ENCODE measurements at regions not wholly inside any gene's neighbourhood (a gene's known extent, or its start where the extent isn't known, plus 50 kb on each side); places are given as distances from the start of the nearest gene placed in this dataset.

GRCh38 chr2:21658907-21659477 lies 535.2 kb downstream of the TDRD15 start:
- Histone ChIP-seq H3K27me3 (no peaks in the 10 kb centered on the region), H3K4me1 (no peaks in the 10 kb centered on the region), H3K4me3 (no peak overlapping the region), H3K9me3 (no peaks in the 10 kb centered on the region), H3K27ac (no peak overlapping the region), H3K36me3 (no peaks in the 10 kb centered on the region)
- TF ChIP-seq EP300 (IDR thresholded peaks at IDR 0.05) (no peak), CTCF (IDR thresholded peaks at IDR 0.05) (no peak), POLR2AphosphoS5 (IDR thresholded peaks at IDR 0.05) (no peak), POLR2A (IDR thresholded peaks at IDR 0.05) (no peak)
- intact Hi-C loops (cut with DNase I; ENCODE audit: low total_unique reads) = no loop called here
- no peak for DNase-seq
- WGBS, 5 donors = 70 to 82% (median 78%) methylated on average over 8 of the region's 8 CpGs

GRCh38 chr2:21664083-21664482 lies 540.3 kb downstream of the TDRD15 start:
- intact Hi-C loops (cut with DNase I; ENCODE audit: low total_unique reads) = no loop called here
- no peak for DNase-seq
- TF ChIP-seq POLR2AphosphoS5 (IDR thresholded peaks at IDR 0.05) = no peak
- no peak for TF ChIP-seq CTCF (IDR thresholded peaks at IDR 0.05)
- no peak for TF ChIP-seq EP300 (IDR thresholded peaks at IDR 0.05)
- no peak for TF ChIP-seq POLR2A (IDR thresholded peaks at IDR 0.05)
- 72 to 81% (median 79%) methylated on average over 7 of the region's 7 CpGs for WGBS, 5 donors
- Histone ChIP-seq H3K27me3 (no peaks in the 10 kb centered on the region), H3K9me3 (no peaks in the 10 kb centered on the region), H3K4me3 (no peak overlapping the region), H3K27ac (no peak overlapping the region), H3K36me3 (no peaks in the 10 kb centered on the region), H3K4me1 (no peaks in the 10 kb centered on the region)

GRCh38 chr2:21667638-21668037 lies 543.9 kb downstream of the TDRD15 start:
- Histone ChIP-seq H3K9me3 (no peaks in the 10 kb centered on the region), H3K36me3 (no peaks in the 10 kb centered on the region), H3K27ac (no peak overlapping the region), H3K4me1 (no peaks in the 10 kb centered on the region), H3K27me3 (no peaks in the 10 kb centered on the region), H3K4me3 (no peak overlapping the region)
- WGBS, 5 donors = 86 to 94% (median 88%) methylated on average over 5 of the region's 5 CpGs
- TF ChIP-seq POLR2AphosphoS5 (IDR thresholded peaks at IDR 0.05) = no peak
- TF ChIP-seq EP300 (IDR thresholded peaks at IDR 0.05) = no peak
- TF ChIP-seq CTCF (IDR thresholded peaks at IDR 0.05) = no peak
- TF ChIP-seq POLR2A (IDR thresholded peaks at IDR 0.05) = no peak
- intact Hi-C loops (cut with DNase I; ENCODE audit: low total_unique reads) = no loop called here
- DNase-seq = no peak

- no peak for DNase-seq
- H3K4me1 ChIP-seq = no peaks in the 10 kb centered on the region
- no peaks in the 10 kb centered on the region for H3K27me3 ChIP-seq
- intact Hi-C loops (cut with DNase I; ENCODE audit: low total_unique reads) = no loop called here
- WGBS, 5 donors = 64 to 81% (median 74%) methylated on average over 5 of the region's 5 CpGs
- TF ChIP-seq CTCF (IDR thresholded peaks at IDR 0.05) (no peak), EP300 (IDR thresholded peaks at IDR 0.05) (no peak), POLR2AphosphoS5 (IDR thresholded peaks at IDR 0.05) (no peak), POLR2A (IDR thresholded peaks at IDR 0.05) (no peak)
- H3K4me3 ChIP-seq = no peak overlapping the region
- H3K27ac ChIP-seq = no peak overlapping the region
- no peaks in the 10 kb centered on the region for H3K36me3 ChIP-seq
- H3K9me3 ChIP-seq = no peaks in the 10 kb centered on the region
These were observed 544.4 kb downstream of the TDRD15 start for GRCh38 chr2:21668078-21668710.
